DND-41 (cell line): ENCODE measurements at regions not wholly inside any gene's neighbourhood (a gene's known extent, or its start where the extent isn't known, plus 50 kb on each side); places are given as distances from the start of the nearest gene placed in this dataset.

ENCODE experiments used
- EZH2 ChIP-seq: IDR thresholded peaks from 3 replicates; pipeline ENCODE4 v1.6.1; 2012; ENCODE audit warnings: borderline replicate concordance, low read depth, mild to moderate bottlenecking, moderate library complexity, low read length, inconsistent platforms; ENCODE audit not compliant: severe bottlenecking
- TF ChIP-seq, protein P1 (sequence below): IDR thresholded peaks from 2 replicates; pipeline ENCODE4 v1.5.1; 2012; ENCODE audit warnings: borderline replicate concordance, low read length, moderate library complexity, mild to moderate bottlenecking; ENCODE audit not compliant: poor library complexity, severe bottlenecking; ENCODE audit errors: extremely low read depth

DNA sequence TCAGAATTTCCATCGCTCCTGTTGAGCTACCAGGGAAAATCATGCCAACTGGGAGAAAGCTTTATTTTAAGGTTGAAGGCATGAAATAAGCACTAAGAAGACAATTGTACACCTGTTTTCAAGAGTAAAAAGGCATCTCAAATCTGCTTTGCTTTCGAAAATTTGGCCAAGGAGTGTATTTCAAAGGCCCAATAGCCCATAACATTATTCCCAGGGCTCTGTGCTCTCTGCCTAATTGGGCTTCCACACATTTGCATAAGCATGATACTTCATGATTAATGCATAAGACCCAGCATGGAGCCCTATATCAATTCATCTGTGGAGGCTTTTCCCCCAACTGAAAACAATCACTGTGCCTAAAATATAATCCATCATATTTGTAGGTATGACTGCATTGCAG lies 258.5 kb downstream of the NOVA1 start:
- TF ChIP-seq, protein P1, sequence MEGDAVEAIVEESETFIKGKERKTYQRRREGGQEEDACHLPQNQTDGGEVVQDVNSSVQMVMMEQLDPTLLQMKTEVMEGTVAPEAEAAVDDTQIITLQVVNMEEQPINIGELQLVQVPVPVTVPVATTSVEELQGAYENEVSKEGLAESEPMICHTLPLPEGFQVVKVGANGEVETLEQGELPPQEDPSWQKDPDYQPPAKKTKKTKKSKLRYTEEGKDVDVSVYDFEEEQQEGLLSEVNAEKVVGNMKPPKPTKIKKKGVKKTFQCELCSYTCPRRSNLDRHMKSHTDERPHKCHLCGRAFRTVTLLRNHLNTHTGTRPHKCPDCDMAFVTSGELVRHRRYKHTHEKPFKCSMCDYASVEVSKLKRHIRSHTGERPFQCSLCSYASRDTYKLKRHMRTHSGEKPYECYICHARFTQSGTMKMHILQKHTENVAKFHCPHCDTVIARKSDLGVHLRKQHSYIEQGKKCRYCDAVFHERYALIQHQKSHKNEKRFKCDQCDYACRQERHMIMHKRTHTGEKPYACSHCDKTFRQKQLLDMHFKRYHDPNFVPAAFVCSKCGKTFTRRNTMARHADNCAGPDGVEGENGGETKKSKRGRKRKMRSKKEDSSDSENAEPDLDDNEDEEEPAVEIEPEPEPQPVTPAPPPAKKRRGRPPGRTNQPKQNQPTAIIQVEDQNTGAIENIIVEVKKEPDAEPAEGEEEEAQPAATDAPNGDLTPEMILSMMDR: no peak
- no peak for TF ChIP-seq EZH2
